ENCODE measurements at regions not wholly inside any gene's neighbourhood (a gene's known extent, or its start where the extent isn't known, plus 50 kb on each side); places are given as distances from the start of the nearest gene placed in this dataset.

- in situ Hi-C loops (cut with MboI; ENCODE audit: low sequenced_read_pairs): no loop called here
- Histone ChIP-seq H3K23ac (ENCODE audit: low read depth, low read length) (no peak overlapping the region), H3K36me3 (ENCODE audit: control insufficient read depth, insufficient read depth, low read length) (no peaks in the 10 kb centered on the region), H3K18ac (ENCODE audit: low read depth, low read length) (no peak overlapping the region), H3K56ac (ENCODE audit: extremely low read depth, insufficient read depth, low read length) (no peak overlapping the region), H3K4me3 (ENCODE audit: insufficient read depth, low read depth, low read length) (no peak overlapping the region), H3K14ac (replicated peaks; ENCODE audit: low read depth, low read length) (no peak overlapping the region), H4K91ac (ENCODE audit: insufficient read depth, low read depth, low read length) (no peak overlapping the region), H3K79me1 (ENCODE audit: low read depth in 1 of 2, low read length in 2 of 2) (no peaks in the 10 kb centered on the region), H2BK15ac (ENCODE audit: low read depth, low read length) (no peak overlapping the region), H3K4me1 (ENCODE audit: control insufficient read depth, insufficient read depth, low read length) (no peaks in the 10 kb centered on the region), H2AK5ac (ENCODE audit: low read depth, low read length) (no peak overlapping the region), H3K9me3 (ENCODE audit: control insufficient read depth, insufficient read depth, low read length) (peaks cover 57% of the 10 kb centered on the region), H4K8ac (ENCODE audit: low read depth in 2 of 2, low read length in 2 of 2) (no peak overlapping the region), H2AK9ac (replicated peaks; ENCODE audit: low read depth, low read length, poor library complexity) (no peak overlapping the region), H3K4me2 (ENCODE audit: low read depth, low read length) (no peak overlapping the region), H4K5ac (ENCODE audit: low read depth, low read length) (no peak overlapping the region), H2AFZ (replicated peaks; ENCODE audit: low read length, poor library complexity) (no peak overlapping the region), H2BK20ac (ENCODE audit: low read depth, low read length) (no peak overlapping the region), H3K9me1 (ENCODE audit: insufficient read depth, low read length) (no peaks in the 10 kb centered on the region), H4K20me1 (ENCODE audit: insufficient read depth, low read length) (no peaks in the 10 kb centered on the region), H2BK120ac (ENCODE audit: low read depth, low read length) (no peak overlapping the region), H2BK5ac (ENCODE audit: low read depth, low read length, poor library complexity, severe bottlenecking) (no peak overlapping the region), H3K4ac (ENCODE audit: low read depth, low read length) (no peak overlapping the region), H3K27ac (ENCODE audit: insufficient read depth, low read length) (no peak overlapping the region), H3K9ac (ENCODE audit: low read depth, low read length) (no peak overlapping the region), H3K27me3 (ENCODE audit: control insufficient read depth, insufficient read depth, low read length) (no peaks in the 10 kb centered on the region)
- ChIA-PET CTCF (interaction anchor here (0.6 to 0.8 kb wide), 2 partner anchors 8 to 192 kb away, joined by 3 to 7 read pairs; no protein-coding TSS in a partner anchor), POLR2A (ENCODE audit: unreplicated experiment) (no interaction called here)
- intact Hi-C loops (cut with micrococcal nuclease): no loop called here
- ATAC-seq (ENCODE audit: low read depth): no peak
- dilution Hi-C loops (cut with HindIII; ENCODE audit: low sequenced_read_pairs, unreplicated experiment): no loop called here
- no peak for DNase-seq
- TF ChIP-seq BHLHE40 (IDR thresholded peaks at IDR 0.05; ENCODE audit: low read depth, low read length) (no peak), FOS (IDR thresholded peaks at IDR 0.05; ENCODE audit: low read depth, low read length) (no peak), CHD1 (IDR thresholded peaks at IDR 0.05; ENCODE audit: low read depth, low read length) (no peak), MXI1 (IDR thresholded peaks at IDR 0.05; ENCODE audit: borderline replicate concordance, low read depth, low read length) (no peak), USF2 (IDR thresholded peaks at IDR 0.05; ENCODE audit: low read depth, low read length) (no peak), ELK1 (IDR thresholded peaks at IDR 0.05; ENCODE audit: borderline replicate concordance, low read depth, low read length) (no peak), MAFK (IDR thresholded peaks at IDR 0.05; ENCODE audit: low read depth, low read length) (no peak), POLR2A (IDR thresholded peaks at IDR 0.05; ENCODE audit: low read depth, low read length) (no peak), RCOR1 (IDR thresholded peaks at IDR 0.05; ENCODE audit: insufficient replicate concordance, low read length) (no peak), NFE2L2 (IDR thresholded peaks at IDR 0.05; ENCODE audit: low read depth, low read length) (no peak), CTCF (conservative IDR thresholded peaks at IDR 0.05; ENCODE audit: low read depth, low read length) (no peak), SMC3 (IDR thresholded peaks at IDR 0.05; ENCODE audit: low read depth, low read length) (no peak), RAD21 (IDR thresholded peaks at IDR 0.05; ENCODE audit: low read length) (no peak), RFX5 (IDR thresholded peaks at IDR 0.05; ENCODE audit: low read depth, low read length) (no peak), MAZ (IDR thresholded peaks at IDR 0.05; ENCODE audit: borderline replicate concordance, low read depth, low read length) (no peak), CEBPB (IDR thresholded peaks at IDR 0.05; ENCODE audit: low read depth, low read length) (no peak)
- BruUV-seq (replicated peaks): no TSS peak
- no CpG with 5 or more reads among the region's 3 CpGs for WGBS, 2 experiments (ENCODE audit: extremely low coverage in 2 of 2, insufficient read length in 1 of 2)
Measured at GRCh38 chr9:129514497-129514867, 106.4 kb downstream of the C9orf50 start.
